HG02571 (cell line): ENCODE measurements at regions not wholly inside any gene's neighbourhood (a gene's known extent, or its start where the extent isn't known, plus 50 kb on each side); places are given as distances from the start of the nearest gene placed in this dataset.

Experiments used
- ATAC-seq: cut with Tn5 transposase; IDR thresholded peaks from one replicate; pipeline ENCODE4 v1.9.1; 2021; ENCODE audit warnings: mild to moderate bottlenecking, moderate library complexity; ENCODE audit not compliant: unreplicated experiment

GRCh38 chr13:95445131-95445530, 107.4 kb upstream of the CLDN10 start:
- ATAC-seq: no peak

GRCh38 chr13:95447814-95448213, 104.7 kb upstream of the CLDN10 start:
- ATAC-seq: no peak

- no peak for ATAC-seq
Observed at GRCh38 chr13:95451656-95452055, 100.9 kb upstream of the CLDN10 start.

GRCh38 chr13:95452375-95452774, 100.1 kb upstream of the CLDN10 start:
- ATAC-seq: no peak

GRCh38 chr13:95455782-95456181, 96.7 kb upstream of the CLDN10 start:
- no peak for ATAC-seq

GRCh38 chr13:95456815-95457214, 95.7 kb upstream of the CLDN10 start:
- no peak for ATAC-seq

GRCh38 chr13:95457294-95457693, 95.2 kb upstream of the CLDN10 start:
- peak; percentile 100 for ATAC-seq

GRCh38 chr13:95462801-95463200, 89.7 kb upstream of the CLDN10 start:
- no peak for ATAC-seq

GRCh38 chr13:95463531-95463930, 89.0 kb upstream of the CLDN10 start:
- ATAC-seq: no peak

GRCh38 chr13:95470574-95471366, 81.8 kb upstream of the CLDN10 start:
- ATAC-seq: no peak

- no peak for ATAC-seq
Observed at GRCh38 chr13:95471960-95472359, 80.6 kb upstream of the CLDN10 start.

GRCh38 chr13:95474992-95475391, 77.5 kb upstream of the CLDN10 start:
- no peak for ATAC-seq

- no peak for ATAC-seq
Observed at GRCh38 chr13:95477187-95477586, 75.3 kb upstream of the CLDN10 start.

GRCh38 chr13:95479731-95480130, 72.8 kb upstream of the CLDN10 start:
- ATAC-seq: peak; percentile 2

GRCh38 chr13:95480131-95480545, 72.4 kb upstream of the CLDN10 start:
- peak; percentile 58 for ATAC-seq

GRCh38 chr13:95480791-95481780, 71.4 kb upstream of the CLDN10 start:
- ATAC-seq: no peak

GRCh38 chr13:95484052-95484451, 68.5 kb upstream of the CLDN10 start:
- no peak for ATAC-seq

GRCh38 chr13:95485045-95485517, 67.4 kb upstream of the CLDN10 start:
- ATAC-seq: no peak

- ATAC-seq: no peak
Observed at GRCh38 chr13:95485518-95486144, 66.9 kb upstream of the CLDN10 start.

- ATAC-seq: no peak
Observed at GRCh38 chr13:95492044-95492801, 60.3 kb upstream of the CLDN10 start.
